Cardiac muscle cell (in vitro differentiated cells and primary cell): ENCODE measurements at regions not wholly inside any gene's neighbourhood (a gene's known extent, or its start where the extent isn't known, plus 50 kb on each side); places are given as distances from the start of the nearest gene placed in this dataset.

Experiments used
- DNase-seq, 2 donors: peaks; one replicate each; pipeline versions ENCODE4 v3.0.0 to v3.0.0-alpha.2; 2010 to 2017; ENCODE audit warnings: low read depth in 1 of 2, low spot score in 1 of 2
- H3K27ac ChIP-seq: fragments of 200-600 bp; sonication (generic); 2 replicates; pipeline ENCODE4 v1.5.1; 2016
- H3K27me3 ChIP-seq: fragments of 200-600 bp; sonication (generic); 2 replicates; pipeline ENCODE4 v1.6.0; 2016; ENCODE audit warnings: control low read depth
- H3K36me3 ChIP-seq: fragments of 200-600 bp; sonication (generic); 2 replicates; pipeline ENCODE4 v1.5.1; 2016; ENCODE audit warnings: control low read depth
- H3K4me1 ChIP-seq: fragments of 200-600 bp; sonication (generic); 2 replicates; pipeline ENCODE4 v1.8.1; 2017; ENCODE audit warnings: low read depth, mild to moderate bottlenecking, mixed run types
- H3K4me3 ChIP-seq: fragments of 200-600 bp; sonication (generic); 2 replicates; pipeline ENCODE4 v1.5.1; 2016; ENCODE audit warnings: mild to moderate bottlenecking
- H3K9me3 ChIP-seq: fragments of 200-600 bp; sonication (generic); 2 replicates; pipeline ENCODE4 v1.5.1; 2017; ENCODE audit warnings: low read depth, mild to moderate bottlenecking, control low read depth
- TF ChIP-seq, protein P1 (sequence below): IDR thresholded peaks from 2 replicates; pipeline ENCODE4 v1.5.1; 2012; ENCODE audit warnings: low read depth, mild to moderate bottlenecking, low read length

DNA sequence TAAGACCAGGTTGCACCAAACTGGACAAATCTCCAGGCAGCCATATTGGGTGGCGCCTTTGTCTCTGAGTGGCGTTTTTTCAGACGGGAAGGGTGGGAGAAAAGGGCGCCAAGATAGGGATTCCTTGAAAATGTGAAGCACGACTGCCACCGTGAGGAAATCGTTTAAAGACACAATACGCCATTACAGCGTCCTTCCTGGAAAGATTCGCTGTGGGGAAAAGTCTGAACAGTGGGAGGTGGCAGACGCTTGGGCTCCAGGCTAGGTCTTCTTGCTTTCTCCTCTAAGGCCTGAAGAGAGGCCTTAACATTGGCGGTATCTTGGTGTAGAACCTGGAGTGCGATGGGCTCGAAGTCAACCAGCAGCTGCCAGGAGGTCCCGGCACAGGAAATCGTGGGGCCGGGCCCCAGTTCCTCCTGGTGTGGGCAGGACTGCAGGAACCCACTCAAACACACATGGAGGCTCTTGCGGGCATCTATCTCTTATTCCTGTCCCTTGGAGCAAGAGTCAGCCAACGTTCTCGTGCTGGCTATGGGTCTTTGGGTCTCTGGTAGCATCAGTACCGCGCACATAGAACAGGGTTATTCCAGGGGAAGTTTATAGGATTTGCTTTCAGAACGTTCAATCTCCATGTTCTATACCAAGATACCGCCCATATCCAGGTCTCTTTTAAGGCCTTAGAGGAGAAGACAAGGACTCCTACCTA lies 208.8 kb downstream of the OR13H1 start:
- Histone ChIP-seq H3K36me3 (peaks cover 67% of the 10 kb centered on the region), H3K4me3 (no peak overlapping the region), H3K9me3 (no peaks in the 10 kb centered on the region), H3K4me1 (no peaks in the 10 kb centered on the region), H3K27ac (no peak overlapping the region), H3K27me3 (no peaks in the 10 kb centered on the region)
- DNase-seq = no peak
- TF ChIP-seq, protein P1, sequence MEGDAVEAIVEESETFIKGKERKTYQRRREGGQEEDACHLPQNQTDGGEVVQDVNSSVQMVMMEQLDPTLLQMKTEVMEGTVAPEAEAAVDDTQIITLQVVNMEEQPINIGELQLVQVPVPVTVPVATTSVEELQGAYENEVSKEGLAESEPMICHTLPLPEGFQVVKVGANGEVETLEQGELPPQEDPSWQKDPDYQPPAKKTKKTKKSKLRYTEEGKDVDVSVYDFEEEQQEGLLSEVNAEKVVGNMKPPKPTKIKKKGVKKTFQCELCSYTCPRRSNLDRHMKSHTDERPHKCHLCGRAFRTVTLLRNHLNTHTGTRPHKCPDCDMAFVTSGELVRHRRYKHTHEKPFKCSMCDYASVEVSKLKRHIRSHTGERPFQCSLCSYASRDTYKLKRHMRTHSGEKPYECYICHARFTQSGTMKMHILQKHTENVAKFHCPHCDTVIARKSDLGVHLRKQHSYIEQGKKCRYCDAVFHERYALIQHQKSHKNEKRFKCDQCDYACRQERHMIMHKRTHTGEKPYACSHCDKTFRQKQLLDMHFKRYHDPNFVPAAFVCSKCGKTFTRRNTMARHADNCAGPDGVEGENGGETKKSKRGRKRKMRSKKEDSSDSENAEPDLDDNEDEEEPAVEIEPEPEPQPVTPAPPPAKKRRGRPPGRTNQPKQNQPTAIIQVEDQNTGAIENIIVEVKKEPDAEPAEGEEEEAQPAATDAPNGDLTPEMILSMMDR = no peak

DNA sequence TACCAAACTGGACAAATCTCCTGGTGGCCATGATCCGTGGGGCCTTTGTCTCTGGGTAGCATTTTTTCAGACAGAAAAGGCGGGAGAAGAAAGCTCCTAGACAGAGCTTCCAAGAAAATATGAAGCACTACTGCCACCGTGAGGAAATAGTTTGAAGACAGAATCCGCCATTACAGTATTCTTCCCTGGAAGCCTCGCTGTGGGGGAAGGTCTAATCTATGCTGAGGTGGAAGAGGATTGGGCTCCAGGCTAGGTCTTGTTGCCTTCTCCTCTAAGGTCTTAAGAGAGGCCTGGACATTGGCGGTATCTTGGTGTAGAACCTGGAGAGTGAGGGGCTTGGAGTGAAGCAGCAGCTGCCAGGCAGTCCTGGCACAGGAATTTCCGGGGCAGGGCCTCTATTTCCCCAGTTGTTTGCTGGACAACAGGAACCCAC lies 218.9 kb downstream of the OR13H1 start:
- no peak overlapping the region for H3K4me3 ChIP-seq
- TF ChIP-seq, protein P1 = no peak
- peaks cover 12% of the 10 kb centered on the region for H3K36me3 ChIP-seq
- H3K27me3 ChIP-seq = no peaks in the 10 kb centered on the region
- no peak overlapping the region for H3K27ac ChIP-seq
- DNase-seq = no peak
- no peaks in the 10 kb centered on the region for H3K4me1 ChIP-seq
- H3K9me3 ChIP-seq = no peaks in the 10 kb centered on the region

DNA sequence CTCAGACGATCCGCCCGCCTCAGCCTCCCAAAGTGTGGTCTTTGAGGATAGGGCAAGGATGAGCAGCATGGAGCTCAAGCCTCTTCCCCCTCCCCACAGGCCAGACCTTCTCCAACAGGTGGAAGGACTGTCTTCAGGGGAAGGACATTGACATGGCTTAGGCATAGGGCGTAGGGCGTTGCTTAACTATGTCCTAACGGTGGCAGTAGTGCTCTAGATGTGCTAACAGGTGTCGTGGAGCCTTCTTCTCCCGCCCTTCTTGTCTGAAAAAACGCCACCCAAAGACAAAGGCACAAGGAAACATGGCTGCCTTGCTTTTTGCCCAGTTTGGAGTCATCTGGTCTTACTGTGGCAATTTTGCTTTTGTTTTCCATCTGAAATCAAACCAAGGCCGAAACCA lies 219.8 kb downstream of the OR13H1 start:
- H3K27ac ChIP-seq = no peak overlapping the region
- H3K4me3 ChIP-seq = no peak overlapping the region
- DNase-seq = no peak
- TF ChIP-seq, protein P1 = no peak
- no peaks in the 10 kb centered on the region for H3K9me3 ChIP-seq
- peaks cover 20% of the 10 kb centered on the region for H3K36me3 ChIP-seq
- H3K27me3 ChIP-seq = no peaks in the 10 kb centered on the region
- no peaks in the 10 kb centered on the region for H3K4me1 ChIP-seq

DNA sequence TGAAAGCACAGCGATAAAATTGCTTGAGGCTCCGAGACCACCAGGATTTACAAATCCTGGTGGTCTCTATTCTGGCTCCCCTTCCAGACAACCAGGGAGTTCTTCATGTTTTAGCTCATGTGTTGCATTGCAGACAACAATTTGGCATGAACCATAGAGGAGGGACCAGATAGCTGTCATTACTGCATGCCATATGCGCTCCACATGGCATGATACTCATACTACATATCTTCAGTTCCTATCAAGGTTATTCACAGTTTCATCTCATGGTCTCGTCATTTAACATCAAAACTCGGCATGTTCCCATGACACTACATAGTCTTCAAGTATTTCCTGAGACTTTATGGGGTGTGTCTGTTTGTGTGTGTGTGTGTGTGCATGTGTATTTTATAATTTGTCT lies 220.3 kb downstream of the OR13H1 start:
- H3K27me3 ChIP-seq = no peaks in the 10 kb centered on the region
- H3K4me3 ChIP-seq = no peak overlapping the region
- peaks cover 20% of the 10 kb centered on the region for H3K36me3 ChIP-seq
- TF ChIP-seq, protein P1 = no peak
- DNase-seq = no peak
- no peak overlapping the region for H3K27ac ChIP-seq
- no peaks in the 10 kb centered on the region for H3K4me1 ChIP-seq
- H3K9me3 ChIP-seq = no peaks in the 10 kb centered on the region

DNA sequence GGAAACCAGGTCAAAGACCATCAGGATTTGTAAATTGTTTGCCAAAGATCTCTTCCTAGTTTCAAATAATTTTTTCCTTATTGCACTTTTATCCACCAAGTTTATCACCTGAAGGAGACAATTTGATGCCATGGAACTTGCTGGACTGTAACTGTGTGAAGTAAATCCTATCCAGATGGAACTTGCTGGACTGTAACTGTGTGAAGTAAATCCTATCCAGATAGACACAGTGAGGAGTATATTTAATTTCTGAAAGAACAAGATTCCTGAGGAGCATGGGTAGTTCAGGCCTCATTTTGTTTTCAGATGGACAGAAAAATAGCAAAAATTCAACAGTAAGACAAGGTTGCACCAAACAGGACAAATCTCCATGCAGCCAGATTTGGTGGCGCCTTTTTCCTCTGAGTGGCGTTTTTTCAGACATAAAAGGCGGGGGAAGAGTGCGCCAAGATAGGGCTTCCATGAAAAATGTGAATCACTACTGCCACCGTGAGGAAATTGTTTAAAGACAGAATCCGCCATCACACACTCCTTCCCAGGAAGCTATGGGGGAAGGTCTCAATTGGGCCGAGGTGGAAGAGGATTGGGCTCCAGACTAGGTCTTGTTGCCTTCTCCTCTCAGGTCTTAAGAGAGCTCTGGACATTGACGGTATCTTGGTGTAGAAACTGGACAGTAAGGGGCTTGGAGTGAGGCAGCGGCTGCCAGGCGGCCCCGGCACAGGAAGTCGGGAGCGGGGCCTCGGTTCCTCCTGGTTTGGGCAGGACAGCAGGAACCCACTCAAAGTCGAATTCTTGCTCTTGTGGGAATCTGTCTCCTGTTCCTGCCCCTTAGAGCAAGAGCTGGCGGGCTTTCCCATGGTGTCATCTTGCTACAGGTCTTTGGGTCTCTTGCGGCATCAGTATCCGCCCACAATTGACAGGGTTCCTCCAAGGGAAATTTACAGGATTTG lies 234.7 kb downstream of the OR13H1 start:
- TF ChIP-seq, protein P1 = no peak
- Histone ChIP-seq H3K4me1 (no peaks in the 10 kb centered on the region), H3K27ac (no peak overlapping the region), H3K4me3 (no peak overlapping the region), H3K9me3 (no peaks in the 10 kb centered on the region), H3K36me3 (peaks cover 59% of the 10 kb centered on the region), H3K27me3 (no peaks in the 10 kb centered on the region)
- DNase-seq = no peak
